Endothelial cell (in vitro differentiated cells): ENCODE measurements at regions not wholly inside any gene's neighbourhood (a gene's known extent, or its start where the extent isn't known, plus 50 kb on each side); places are given as distances from the start of the nearest gene placed in this dataset.

Source experiments
- DNase-seq: peaks from one replicate; pipeline ENCODE4 v3.0.0; 2021; ENCODE audit warnings: low spot score
- H3K27ac Mint-ChIP-seq: one replicate; pipeline ENCODE4 v1.8.0; 2021; ENCODE audit warnings: mixed read lengths, inconsistent platforms; ENCODE audit not compliant: unreplicated experiment
- H3K27me3 Mint-ChIP-seq: one replicate; pipeline ENCODE4 v1.8.0; 2021; ENCODE audit warnings: mild to moderate bottlenecking, moderate library complexity, mixed read lengths, inconsistent platforms; ENCODE audit not compliant: unreplicated experiment
- H3K36me3 Mint-ChIP-seq: one replicate; pipeline ENCODE4 v1.8.0; 2021; ENCODE audit warnings: mild to moderate bottlenecking, low read depth, mixed read lengths, inconsistent platforms; ENCODE audit not compliant: unreplicated experiment
- H3K4me1 Mint-ChIP-seq: one replicate; pipeline ENCODE4 v1.8.0; 2021; ENCODE audit warnings: mild to moderate bottlenecking, mixed read lengths, inconsistent platforms; ENCODE audit not compliant: unreplicated experiment
- H3K4me3 Mint-ChIP-seq: one replicate; pipeline ENCODE4 v1.8.0; 2021; ENCODE audit warnings: mild to moderate bottlenecking, mixed read lengths, inconsistent platforms; ENCODE audit not compliant: unreplicated experiment
- H3K9me3 Mint-ChIP-seq: one replicate; pipeline ENCODE4 v1.8.0; 2021; ENCODE audit warnings: mixed read lengths, inconsistent platforms; ENCODE audit not compliant: unreplicated experiment
- CTCF ChIP-seq: fragments of 200-600 bp; sonication (generic); IDR thresholded peaks from one replicate; pipeline ENCODE4 v1.5.0; 2021; ENCODE audit warnings: antibody characterized with exemption; ENCODE audit not compliant: unreplicated experiment

- Mint-ChIP-seq H3K4me3 (no peak overlapping the region), H3K27me3 (peaks cover 2% of the 10 kb centered on the region), H3K4me1 (no peaks in the 10 kb centered on the region), H3K27ac (no peak overlapping the region), H3K36me3 (no peaks in the 10 kb centered on the region), H3K9me3 (no peaks in the 10 kb centered on the region)
- DNase-seq: no peak
- TF ChIP-seq CTCF: no peak
Observed at GRCh38 chr10:58970160-58970915, 206.1 kb upstream of the PHYHIPL start.

DNA sequence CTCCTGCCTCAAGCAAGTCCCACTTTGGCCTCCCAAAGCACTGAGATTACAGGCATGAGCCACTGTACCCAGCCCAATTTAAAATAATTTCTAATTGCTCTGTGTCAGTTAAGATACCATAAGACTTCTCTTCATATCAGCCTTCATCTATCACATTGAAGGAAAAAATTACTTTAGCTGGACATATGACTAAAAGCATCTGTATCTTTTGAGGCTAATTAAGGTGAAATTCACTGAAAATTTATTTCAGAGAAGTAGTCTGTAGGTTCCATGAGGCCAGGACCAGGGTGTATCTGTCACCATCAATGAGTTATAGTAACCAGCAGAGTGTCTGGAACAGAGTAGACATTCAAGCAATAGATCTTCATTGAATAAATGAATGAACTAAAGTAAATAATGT lies 205.2 kb upstream of the PHYHIPL start:
- H3K4me1 Mint-ChIP-seq: no peaks in the 10 kb centered on the region
- H3K4me3 Mint-ChIP-seq: no peak overlapping the region
- H3K36me3 Mint-ChIP-seq: no peaks in the 10 kb centered on the region
- no peak for TF ChIP-seq CTCF
- no peak for DNase-seq
- peaks cover 2% of the 10 kb centered on the region for H3K27me3 Mint-ChIP-seq
- no peak overlapping the region for H3K27ac Mint-ChIP-seq
- no peaks in the 10 kb centered on the region for H3K9me3 Mint-ChIP-seq

- no peak for DNase-seq
- H3K4me1 Mint-ChIP-seq: no peaks in the 10 kb centered on the region
- peaks cover 2% of the 10 kb centered on the region for H3K27me3 Mint-ChIP-seq
- H3K27ac Mint-ChIP-seq: no peak overlapping the region
- no peaks in the 10 kb centered on the region for H3K9me3 Mint-ChIP-seq
- H3K4me3 Mint-ChIP-seq: no peak overlapping the region
- no peak for TF ChIP-seq CTCF
- no peaks in the 10 kb centered on the region for H3K36me3 Mint-ChIP-seq
Observed at GRCh38 chr10:58971796-58972491, 204.5 kb upstream of the PHYHIPL start.

DNA sequence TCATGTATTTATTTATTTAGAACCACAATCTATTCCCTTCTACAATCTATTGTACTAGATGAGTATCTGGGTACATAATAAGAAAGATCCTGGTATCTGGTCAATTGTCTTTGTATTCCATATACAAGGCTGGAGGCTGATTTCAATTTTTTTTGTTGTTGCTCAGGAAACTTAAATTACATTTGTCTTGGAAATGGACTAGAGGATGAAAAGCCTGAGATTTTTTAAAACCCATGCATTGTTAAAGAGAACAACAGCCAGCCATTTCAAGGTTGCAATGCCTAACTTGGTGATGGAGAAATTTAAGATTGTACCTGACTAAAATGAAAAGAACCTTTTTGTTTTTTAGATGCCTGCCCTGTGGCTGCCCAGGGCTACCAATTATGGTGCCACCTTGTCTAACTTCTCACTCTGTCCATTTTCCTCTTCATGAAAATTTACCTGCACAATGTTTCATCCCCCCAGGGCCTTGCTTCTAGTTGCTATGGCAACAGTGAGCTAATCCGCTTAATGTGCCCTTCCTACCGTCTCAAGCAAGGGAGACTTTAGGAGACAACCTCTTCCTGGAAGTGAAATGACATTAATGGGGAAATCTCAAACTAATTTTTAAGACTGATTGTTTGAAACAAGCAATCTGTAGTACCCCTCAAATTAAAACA lies 203.7 kb upstream of the PHYHIPL start:
- Mint-ChIP-seq H3K36me3 (no peaks in the 10 kb centered on the region), H3K4me3 (no peak overlapping the region), H3K9me3 (no peaks in the 10 kb centered on the region), H3K27me3 (peaks cover under 1% of the 10 kb centered on the region), H3K27ac (no peak overlapping the region), H3K4me1 (no peaks in the 10 kb centered on the region)
- no peak for TF ChIP-seq CTCF
- no peak for DNase-seq

- no peaks in the 10 kb centered on the region for H3K4me1 Mint-ChIP-seq
- no peaks in the 10 kb centered on the region for H3K9me3 Mint-ChIP-seq
- H3K27ac Mint-ChIP-seq: no peak overlapping the region
- TF ChIP-seq CTCF: no peak
- H3K36me3 Mint-ChIP-seq: no peaks in the 10 kb centered on the region
- DNase-seq: no peak
- H3K27me3 Mint-ChIP-seq: no peaks in the 10 kb centered on the region
- H3K4me3 Mint-ChIP-seq: no peak overlapping the region
Observed at GRCh38 chr10:58973235-58973595, 203.2 kb upstream of the PHYHIPL start.
